T-helper 1 cell (primary cell): ENCODE measurements at regions not wholly inside any gene's neighbourhood (a gene's known extent, or its start where the extent isn't known, plus 50 kb on each side); places are given as distances from the start of the nearest gene placed in this dataset.
"Not testable (repeated sequence)": the region's sequence is repeated elsewhere in the genome, so short reads cannot be mapped to it uniquely, and the experiment has no call there.

ENCODE experiments used
- DNase-seq, 5 donors: peaks; one replicate each; pipeline ENCODE4 v3.0.0-alpha.2; 2012 to 2020

DNA sequence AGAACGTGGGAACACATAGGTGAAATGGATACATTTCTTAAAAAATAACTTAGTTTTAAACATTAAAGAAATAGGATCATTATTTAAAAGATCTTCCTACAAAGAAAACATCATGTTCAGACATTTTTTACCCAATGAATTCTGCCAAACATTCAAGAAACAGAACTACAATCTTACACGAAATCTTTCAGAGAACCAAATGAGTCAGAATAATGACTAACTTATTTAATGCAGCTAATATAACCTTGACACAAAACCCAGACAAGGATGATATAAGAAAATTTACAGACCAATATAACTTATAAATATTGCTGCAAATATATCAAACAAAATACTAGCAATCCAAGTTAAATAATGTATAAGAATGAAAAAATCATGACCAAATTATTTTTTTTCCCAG, 220.1 kb upstream of the KCNK2 start:
- DNase-seq, result no peak

DNA sequence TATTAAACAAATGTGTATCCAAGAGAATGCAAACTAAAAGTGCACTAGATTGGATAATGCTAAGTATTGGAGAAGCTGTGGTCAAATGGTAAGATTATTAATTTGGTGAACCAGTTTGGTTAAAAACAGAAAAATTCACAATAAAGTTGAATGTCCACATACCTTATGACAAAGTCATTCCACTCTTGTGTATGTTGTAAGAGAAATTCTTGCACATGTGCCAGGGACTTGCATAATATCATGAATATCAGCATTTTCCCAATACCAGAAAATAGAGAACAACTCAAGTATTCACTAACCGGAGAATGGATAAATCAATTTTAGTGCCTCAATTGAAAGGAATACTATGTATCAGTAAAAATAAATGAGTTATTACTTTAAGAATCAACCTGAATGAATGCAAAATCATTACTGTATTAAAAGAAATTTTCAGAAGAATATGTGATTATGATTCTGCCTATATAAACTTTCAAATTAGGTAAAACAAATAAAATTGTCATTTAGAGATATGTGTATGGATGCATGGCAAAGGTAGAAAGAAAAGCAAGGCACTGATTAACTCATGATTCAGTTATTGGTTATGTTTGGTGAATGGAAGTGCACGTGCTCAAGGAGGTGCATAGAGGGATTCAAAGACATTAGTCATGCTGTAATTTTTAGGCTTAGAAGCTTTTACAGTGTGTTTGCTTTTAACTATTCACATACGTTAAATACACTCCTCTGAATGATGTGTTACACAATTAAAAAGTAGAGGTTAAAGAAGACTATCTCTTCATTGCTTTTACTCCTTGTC, 217.4 kb upstream of the KCNK2 start:
- DNase-seq, result no peak

DNA sequence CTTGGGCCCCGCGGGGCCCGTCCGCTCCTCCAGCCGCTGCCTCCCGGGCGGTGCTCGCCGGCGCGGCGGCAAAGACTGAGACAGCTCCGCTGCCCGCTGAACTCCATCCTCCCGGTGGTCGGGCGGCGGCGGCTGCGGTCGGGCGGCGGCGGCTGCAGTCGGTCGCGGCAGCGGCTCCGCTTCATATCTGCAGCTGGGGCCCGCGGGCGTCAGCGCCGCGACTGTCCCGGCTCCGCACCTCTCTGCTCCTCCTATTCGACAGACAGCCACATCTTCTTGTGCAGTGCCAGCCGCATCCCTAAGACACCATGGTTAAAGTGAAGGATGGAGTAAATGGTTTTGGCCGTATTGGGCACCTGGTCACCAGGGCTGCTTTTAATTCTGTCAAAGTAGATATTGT, 212.1 kb upstream of the KCNK2 start:
- DNase-seq, result not testable (repeated sequence)

- DNase-seq, result no peak
These were observed 201.6 kb upstream of the KCNK2 start for GRCh38 chr1:214880956-214881355.

DNA sequence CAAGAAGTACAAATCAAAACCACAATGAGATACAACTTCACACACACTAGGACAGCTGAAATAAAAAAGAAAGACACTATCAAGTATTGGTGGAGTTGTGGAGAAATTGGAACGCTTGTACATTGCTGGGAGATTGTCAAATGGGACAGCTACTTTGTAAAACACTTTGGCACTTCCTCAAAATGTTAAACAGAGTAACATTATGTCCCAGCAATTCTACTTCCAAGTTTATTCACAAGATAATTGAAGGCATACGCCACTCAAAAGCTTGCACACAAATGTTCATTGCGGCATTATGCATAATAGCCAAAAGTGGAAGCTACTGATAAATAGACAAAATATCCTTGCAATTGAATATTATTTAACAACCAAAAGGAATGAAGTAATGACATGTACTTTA, 199.9 kb upstream of the KCNK2 start:
- no peak for DNase-seq

GRCh38 chr1:214895011-214895600, 187.4 kb upstream of the KCNK2 start:
- no peak for DNase-seq

DNA sequence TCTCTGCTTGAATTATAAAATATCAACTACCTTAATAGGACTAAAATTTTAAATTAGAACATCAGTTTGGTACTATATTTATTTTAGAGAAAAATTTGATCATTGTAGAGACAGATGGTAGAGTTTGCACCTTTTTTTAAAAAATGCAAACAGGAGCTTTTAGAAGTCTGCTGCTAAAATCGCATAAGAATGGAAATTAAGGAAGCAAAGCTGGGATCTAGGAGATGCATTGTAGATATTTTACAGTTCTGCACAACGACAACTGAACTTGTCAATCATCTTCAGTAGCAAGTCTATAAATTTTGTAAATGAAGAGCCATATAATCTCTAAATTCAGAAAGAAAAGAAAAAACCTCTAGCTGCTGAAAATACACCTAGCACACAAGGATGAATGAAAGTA, 185.6 kb upstream of the KCNK2 start:
- DNase-seq, result no peak

GRCh38 chr1:214897581-214897980, 185.0 kb upstream of the KCNK2 start:
- DNase-seq, result no peak

GRCh38 chr1:214898161-214898560, 184.4 kb upstream of the KCNK2 start:
- DNase-seq, result no peak

GRCh38 chr1:214898718-214899117, 183.8 kb upstream of the KCNK2 start:
- DNase-seq, result no peak

- DNase-seq, result no peak
These were observed 182.6 kb upstream of the KCNK2 start for GRCh38 chr1:214899908-214900460.

- no peak for DNase-seq
These were observed 181.9 kb upstream of the KCNK2 start for GRCh38 chr1:214900590-214900989.

DNA sequence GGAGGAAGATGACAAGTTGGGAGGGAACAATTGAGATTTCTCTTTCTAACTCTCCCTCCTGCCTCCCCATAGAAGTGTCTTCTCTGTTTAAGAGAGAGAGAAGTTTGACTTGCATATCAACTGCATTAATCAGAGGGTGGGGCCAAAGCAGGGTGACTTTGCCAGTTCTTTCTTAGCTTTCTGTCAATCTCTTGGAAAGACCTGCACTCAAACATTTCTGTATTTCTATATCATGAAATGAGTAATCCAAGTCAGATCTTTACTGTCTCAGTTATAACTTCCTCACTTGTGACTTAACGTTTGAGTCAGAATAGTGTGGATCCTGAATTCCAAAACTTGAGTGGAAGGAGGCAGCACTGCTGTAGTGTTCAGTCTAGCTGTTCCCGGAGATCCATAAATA, 180.8 kb upstream of the KCNK2 start:
- DNase-seq, result no peak

DNA sequence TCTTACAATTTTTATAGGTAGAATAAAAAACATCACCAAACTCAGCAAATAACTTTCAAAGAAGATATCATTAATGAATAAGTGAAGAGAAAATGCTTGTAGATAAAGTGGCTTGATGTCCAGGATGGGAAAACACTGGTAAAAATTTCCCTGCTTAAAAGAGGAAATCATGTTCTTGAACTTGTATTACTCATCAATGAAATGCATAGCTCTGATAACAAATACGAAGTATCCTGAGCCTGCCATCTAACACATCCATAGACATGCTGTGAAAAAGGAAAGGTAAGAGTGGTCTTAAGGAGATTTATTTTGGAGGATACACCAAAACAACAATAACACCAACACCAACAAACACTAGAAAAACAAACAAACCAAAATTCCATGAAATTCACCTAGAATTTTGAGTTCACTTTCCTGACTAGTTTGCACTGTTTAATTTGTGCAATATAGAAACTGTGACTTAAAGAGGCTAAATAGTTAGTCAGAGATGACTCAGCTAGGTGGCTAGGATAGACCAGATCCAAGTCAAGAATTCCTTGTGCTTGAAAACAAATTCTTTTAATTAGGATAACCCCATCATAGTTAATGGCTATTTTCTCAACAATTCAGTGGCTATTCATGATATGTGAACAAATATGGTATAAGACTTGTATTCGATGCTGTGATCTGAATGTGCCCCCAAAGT, 179.8 kb upstream of the KCNK2 start:
- DNase-seq, result no peak

GRCh38 chr1:214912127-214912526, 170.4 kb upstream of the KCNK2 start:
- no peak for DNase-seq

- no peak for DNase-seq
These were observed 168.6 kb upstream of the KCNK2 start for GRCh38 chr1:214913966-214914365.

- DNase-seq, result no peak
These were observed 165.4 kb upstream of the KCNK2 start for GRCh38 chr1:214917081-214917635.

GRCh38 chr1:214918745-214919144, 163.8 kb upstream of the KCNK2 start:
- DNase-seq, result no peak

DNA sequence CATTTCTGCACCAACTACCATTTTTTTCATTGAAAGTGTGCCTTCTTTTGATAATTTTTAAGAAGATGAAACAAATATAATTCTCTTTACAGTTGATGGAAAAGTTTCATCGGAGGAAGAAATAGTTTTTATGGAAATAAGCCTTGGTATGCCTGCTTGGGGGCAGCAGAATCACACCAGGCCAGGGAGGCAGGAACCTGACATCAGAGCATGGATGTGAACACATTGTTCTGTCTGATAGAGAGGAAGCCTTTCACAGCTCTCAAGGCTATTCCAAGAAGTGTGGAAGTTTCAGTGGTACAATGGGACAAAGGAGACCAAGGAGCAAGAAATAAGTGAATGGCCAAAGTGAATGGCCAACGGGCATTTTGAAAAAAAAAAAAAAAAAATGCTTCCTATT, 162.2 kb upstream of the KCNK2 start:
- no peak for DNase-seq

DNA sequence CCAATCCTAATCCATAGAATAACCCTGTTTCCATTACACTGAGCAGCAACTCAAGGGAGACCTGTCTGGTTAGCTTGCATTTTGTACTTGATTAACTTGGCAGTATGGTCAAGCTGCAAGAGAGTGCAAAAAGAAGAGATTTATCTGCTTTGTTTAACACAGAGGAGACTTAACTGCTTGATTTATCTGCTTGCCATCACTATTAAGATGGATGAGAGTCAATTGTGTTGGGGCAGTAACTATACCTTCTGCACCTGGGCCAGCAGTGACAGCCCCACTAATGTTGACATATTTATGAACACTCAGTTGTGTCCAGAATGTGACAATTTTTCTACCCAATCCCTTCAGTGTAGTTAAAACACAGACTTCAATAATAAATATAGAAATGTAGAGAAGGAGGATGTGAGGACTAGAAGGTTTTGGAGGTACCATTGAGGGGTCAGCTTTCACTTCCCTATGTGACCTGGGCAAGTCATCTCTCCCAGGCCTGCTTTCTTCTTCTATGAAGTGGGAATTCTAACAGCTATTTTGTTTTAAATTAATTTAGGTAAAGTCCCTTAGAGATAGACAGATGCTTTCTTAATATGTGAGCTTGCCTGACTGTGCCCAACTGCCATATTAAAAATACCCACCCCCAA, 159.1 kb upstream of the KCNK2 start:
- no peak for DNase-seq

- no peak for DNase-seq
These were observed 154.7 kb upstream of the KCNK2 start for GRCh38 chr1:214927796-214928195.

DNA sequence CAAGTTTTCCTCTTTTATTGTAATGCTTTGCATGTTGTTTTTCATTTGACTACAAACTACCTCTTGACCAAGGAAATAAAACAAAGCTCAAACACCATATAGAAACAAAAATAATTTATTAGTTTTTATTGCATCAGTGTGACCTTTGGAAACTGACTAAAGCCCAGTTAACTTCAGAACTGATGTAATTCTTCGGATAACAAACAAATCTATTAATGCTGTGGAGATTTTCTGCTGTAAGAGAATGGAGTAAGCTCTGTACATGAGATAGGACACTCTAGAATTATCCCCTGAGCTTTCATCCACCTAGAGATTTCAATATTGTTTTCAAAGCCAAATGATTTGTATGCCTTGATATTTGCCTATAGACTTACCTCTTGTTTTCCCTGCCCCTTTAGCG, 154.0 kb upstream of the KCNK2 start:
- DNase-seq, result no peak

- DNase-seq, result no peak
These were observed 149.2 kb upstream of the KCNK2 start for GRCh38 chr1:214933375-214933774.
